SU-DHL-6 (cell line): ENCODE measurements at regions not wholly inside any gene's neighbourhood (a gene's known extent, or its start where the extent isn't known, plus 50 kb on each side); places are given as distances from the start of the nearest gene placed in this dataset.

Experiments used
- H2AFZ ChIP-seq: fragments of 200-600 bp; sonication (generic); 2 replicates; pipeline ENCODE4 v1.6.1; 2014; ENCODE audit warnings: low read depth, mild to moderate bottlenecking, moderate library complexity, mixed read lengths, antibody characterized with exemption, low read length; ENCODE audit not compliant: severe bottlenecking
- H3F3A ChIP-seq: fragments of 200-600 bp; shearing (Covaris generic); 2 replicates; pipeline ENCODE4 v1.6.0; 2016; ENCODE audit warnings: antibody characterized with exemption, mild to moderate bottlenecking; ENCODE audit not compliant: insufficient read depth
- H3K27ac ChIP-seq: fragments of 200-600 bp; sonication (generic); 2 replicates; pipeline ENCODE4 v1.5.1; 2016; ENCODE audit warnings: low read depth, mild to moderate bottlenecking, low read length, moderate library complexity, mixed read lengths
- H3K27me3 ChIP-seq: fragments of 200-600 bp; sonication (generic), shearing (Covaris generic); 2 replicates; pipeline ENCODE4 v1.6.0; 2014; ENCODE audit warnings: mild to moderate bottlenecking, low read length
- H3K36me3 ChIP-seq: fragments of 200-600 bp; sonication (generic); 2 replicates; pipeline ENCODE4 v1.6.1; 2014; ENCODE audit warnings: mild to moderate bottlenecking, low read length, mixed read lengths
- H3K4me2 ChIP-seq: fragments of 300-600, 200-600 bp; shearing (Covaris generic), sonication (generic); 2 replicates; pipeline ENCODE4 v1.6.0; 2014; ENCODE audit warnings: low read length, low read depth, mild to moderate bottlenecking; ENCODE audit not compliant: poor library complexity, severe bottlenecking
- H3K4me3 ChIP-seq: fragments of 200-600 bp; sonication (generic); 2 replicates; pipeline ENCODE4 v1.5.1; 2014; ENCODE audit warnings: antibody characterized with exemption, low read length, mild to moderate bottlenecking, mixed read lengths; ENCODE audit not compliant: insufficient read depth, poor library complexity, severe bottlenecking
- H3K79me2 ChIP-seq: fragments of 200-600 bp; sonication (generic); 2 replicates; pipeline ENCODE4 v1.6.1; 2014; ENCODE audit warnings: mild to moderate bottlenecking, low read length, moderate library complexity; ENCODE audit not compliant: insufficient read depth
- H3K9ac ChIP-seq: fragments of 200-600 bp; sonication (generic); 2 replicates; pipeline ENCODE4 v1.7.0; 2014; ENCODE audit warnings: mild to moderate bottlenecking, low read length
- H3K9me2 ChIP-seq: fragments of 200-600 bp; sonication (generic); replicated peaks from 2 replicates; pipeline ENCODE4 v1.6.1; 2014; ENCODE audit warnings: low read length; ENCODE audit not compliant: insufficient read depth
- H3K9me3 ChIP-seq: fragments of 200-600 bp; sonication (generic); 2 replicates; pipeline ENCODE4 v1.6.1; 2014; ENCODE audit warnings: low read length, mixed read lengths; ENCODE audit not compliant: insufficient read depth
- H4K20me1 ChIP-seq: fragments of 200-600 bp; sonication (generic); 2 replicates; pipeline ENCODE4 v1.6.1; 2014; ENCODE audit warnings: low read depth, mild to moderate bottlenecking, antibody characterized with exemption, low read length, moderate library complexity, mixed read lengths
- EZH2phosphoT487 ChIP-seq: fragments of 200-600 bp; sonication (generic), shearing (Covaris generic); conservative IDR thresholded peaks from 2 replicates; pipeline ENCODE4 v1.6.1; 2018; ENCODE audit warnings: mild to moderate bottlenecking, antibody characterized with exemption, low read length, moderate library complexity, mixed read lengths
- TF ChIP-seq, protein P1 (sequence below): fragments of 200-600 bp; sonication (generic); IDR thresholded peaks from one replicate; pipeline ENCODE4 v1.5.1; 2017; ENCODE audit warnings: antibody characterized with exemption, mild to moderate bottlenecking, low read length, moderate library complexity; ENCODE audit not compliant: insufficient read depth, poor library complexity, severe bottlenecking

DNA sequence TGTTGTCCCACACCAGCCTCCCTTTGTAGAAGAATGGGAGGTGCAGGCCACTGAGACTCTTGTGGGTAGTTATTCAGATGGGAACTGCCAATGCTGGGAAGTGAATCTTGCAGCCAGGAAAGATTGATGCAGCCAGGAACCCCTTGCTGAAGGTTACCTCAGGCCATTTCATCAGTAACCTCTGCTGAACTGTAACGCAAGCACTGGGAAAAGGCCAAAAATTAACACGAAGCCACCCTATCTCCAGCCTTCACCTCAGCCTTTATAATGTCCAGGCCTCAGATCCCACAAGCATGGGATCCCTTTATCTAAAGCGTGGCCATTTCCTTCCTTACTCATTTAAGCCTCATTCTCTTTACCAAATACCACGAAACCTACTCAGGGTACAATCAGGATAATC is 211.1 kb downstream of the SPTSSA start:
- Histone ChIP-seq H3K9me3 (no peaks in the 10 kb centered on the region), H3K36me3 (no peaks in the 10 kb centered on the region), H3K27ac (no peak overlapping the region), H3K4me3 (no peak overlapping the region), H3F3A (no peaks in the 10 kb centered on the region), H2AFZ (no peak overlapping the region), H3K27me3 (no peaks in the 10 kb centered on the region), H3K4me2 (no peak overlapping the region), H3K79me2 (no peaks in the 10 kb centered on the region), H4K20me1 (no peaks in the 10 kb centered on the region), H3K9ac (no peak overlapping the region), H3K9me2 (no peaks in the 10 kb centered on the region)
- TF ChIP-seq EZH2phosphoT487, result no peak
- TF ChIP-seq, protein P1, sequence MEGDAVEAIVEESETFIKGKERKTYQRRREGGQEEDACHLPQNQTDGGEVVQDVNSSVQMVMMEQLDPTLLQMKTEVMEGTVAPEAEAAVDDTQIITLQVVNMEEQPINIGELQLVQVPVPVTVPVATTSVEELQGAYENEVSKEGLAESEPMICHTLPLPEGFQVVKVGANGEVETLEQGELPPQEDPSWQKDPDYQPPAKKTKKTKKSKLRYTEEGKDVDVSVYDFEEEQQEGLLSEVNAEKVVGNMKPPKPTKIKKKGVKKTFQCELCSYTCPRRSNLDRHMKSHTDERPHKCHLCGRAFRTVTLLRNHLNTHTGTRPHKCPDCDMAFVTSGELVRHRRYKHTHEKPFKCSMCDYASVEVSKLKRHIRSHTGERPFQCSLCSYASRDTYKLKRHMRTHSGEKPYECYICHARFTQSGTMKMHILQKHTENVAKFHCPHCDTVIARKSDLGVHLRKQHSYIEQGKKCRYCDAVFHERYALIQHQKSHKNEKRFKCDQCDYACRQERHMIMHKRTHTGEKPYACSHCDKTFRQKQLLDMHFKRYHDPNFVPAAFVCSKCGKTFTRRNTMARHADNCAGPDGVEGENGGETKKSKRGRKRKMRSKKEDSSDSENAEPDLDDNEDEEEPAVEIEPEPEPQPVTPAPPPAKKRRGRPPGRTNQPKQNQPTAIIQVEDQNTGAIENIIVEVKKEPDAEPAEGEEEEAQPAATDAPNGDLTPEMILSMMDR, result no peak

DNA sequence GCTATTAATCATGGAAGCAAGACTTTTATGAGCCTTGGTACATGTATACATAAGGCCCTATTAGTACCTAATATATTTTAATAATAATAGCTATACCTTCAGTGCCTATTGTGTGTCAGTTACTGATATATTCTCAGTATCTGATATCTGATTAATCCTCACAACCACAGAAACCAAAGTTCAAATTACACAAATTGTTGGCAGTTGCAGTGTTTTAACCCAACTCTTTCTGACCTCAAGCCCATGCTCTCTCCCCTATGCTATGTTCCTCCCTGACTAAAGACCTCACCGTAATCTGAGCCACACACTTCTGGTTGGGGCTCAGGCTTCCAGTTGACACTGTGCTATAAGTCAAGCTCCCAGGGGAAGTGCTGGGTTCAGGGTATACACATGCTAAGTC is 214.4 kb downstream of the SPTSSA start:
- Histone ChIP-seq H3K36me3 (no peaks in the 10 kb centered on the region), H3K27me3 (no peaks in the 10 kb centered on the region), H3K9me2 (no peaks in the 10 kb centered on the region), H3K4me2 (no peak overlapping the region), H3K9ac (no peak overlapping the region), H3K9me3 (no peaks in the 10 kb centered on the region), H4K20me1 (no peaks in the 10 kb centered on the region), H3F3A (no peaks in the 10 kb centered on the region), H3K79me2 (no peaks in the 10 kb centered on the region), H2AFZ (no peak overlapping the region), H3K4me3 (no peak overlapping the region), H3K27ac (no peak overlapping the region)
- TF ChIP-seq, protein P1, result no peak
- no peak for TF ChIP-seq EZH2phosphoT487

DNA sequence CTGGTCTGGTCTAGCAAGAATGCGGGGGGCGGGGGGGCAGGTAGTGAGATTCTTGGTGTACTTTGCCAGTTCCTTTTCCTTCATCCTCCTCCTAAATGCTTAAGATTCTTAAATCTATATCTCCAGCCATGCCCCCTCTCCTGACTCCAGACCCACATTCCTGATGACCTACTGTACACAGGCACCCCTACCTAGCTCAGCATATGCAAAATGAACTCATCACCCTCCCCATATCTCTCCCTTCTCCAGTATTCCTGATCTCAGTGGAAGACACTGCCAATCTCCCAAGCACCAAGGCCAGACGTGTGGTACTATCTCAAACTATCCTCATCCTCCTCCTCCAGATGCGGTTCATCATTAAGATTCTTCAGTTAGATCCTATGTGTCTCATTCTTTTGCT is 215.8 kb downstream of the SPTSSA start:
- no peaks in the 10 kb centered on the region for H4K20me1 ChIP-seq

More for the DNA sequence above, 215.8 kb downstream of the SPTSSA start:
- TF ChIP-seq, protein P1, result no peak
- no peak for TF ChIP-seq EZH2phosphoT487
- H3K4me2 ChIP-seq, result no peak overlapping the region
- H3K36me3 ChIP-seq, result no peaks in the 10 kb centered on the region
- H3K27ac ChIP-seq, result no peak overlapping the region
- no peak overlapping the region for H3K4me3 ChIP-seq
- no peaks in the 10 kb centered on the region for H3K9me3 ChIP-seq
- H3K9ac ChIP-seq, result no peak overlapping the region
- H3K27me3 ChIP-seq, result 0 out of 2 replicates have a peak, but pooled peaks cover 2% of the 10 kb centered on the region
- H3K9me2 ChIP-seq, result no peaks in the 10 kb centered on the region
- H3K79me2 ChIP-seq, result no peaks in the 10 kb centered on the region
- no peak overlapping the region for H2AFZ ChIP-seq
- H3F3A ChIP-seq, result no peaks in the 10 kb centered on the region
